Mesothelial cell of epicardium (in vitro differentiated cells): ENCODE measurements at regions not wholly inside any gene's neighbourhood (a gene's known extent, or its start where the extent isn't known, plus 50 kb on each side); places are given as distances from the start of the nearest gene placed in this dataset.

Experiments
- DNase-seq, 2 experiments: peaks; one replicate each; pipeline ENCODE4 v3.0.0; 2021; ENCODE audit warnings: low spot score in 2 of 2; ENCODE audit not compliant: unreplicated experiment in 2 of 2
- H3K27ac Mint-ChIP-seq: 2 replicates; pipeline ENCODE4 v1.8.0; 2021; ENCODE audit warnings: mixed read lengths
- H3K27me3 Mint-ChIP-seq: 2 replicates; pipeline ENCODE4 v1.8.0; 2021; ENCODE audit warnings: low read depth, mixed read lengths
- H3K36me3 Mint-ChIP-seq: 2 replicates; pipeline ENCODE4 v1.8.0; 2021; ENCODE audit warnings: mixed read lengths
- H3K4me1 Mint-ChIP-seq: 2 replicates; pipeline ENCODE4 v1.8.0; 2021; ENCODE audit warnings: mixed read lengths
- H3K4me3 Mint-ChIP-seq: 2 replicates; pipeline ENCODE4 v1.8.0; 2021; ENCODE audit warnings: mild to moderate bottlenecking, moderate library complexity, mixed read lengths
- H3K9me3 Mint-ChIP-seq: 2 replicates; pipeline ENCODE4 v1.8.0; 2021; ENCODE audit warnings: mixed read lengths
- TF ChIP-seq, protein P1 (sequence below): fragments of 200-600 bp; sonication (generic); IDR thresholded peaks from one replicate; pipeline ENCODE4 v1.5.0; 2021; ENCODE audit warnings: antibody characterized with exemption; ENCODE audit not compliant: unreplicated experiment

DNA sequence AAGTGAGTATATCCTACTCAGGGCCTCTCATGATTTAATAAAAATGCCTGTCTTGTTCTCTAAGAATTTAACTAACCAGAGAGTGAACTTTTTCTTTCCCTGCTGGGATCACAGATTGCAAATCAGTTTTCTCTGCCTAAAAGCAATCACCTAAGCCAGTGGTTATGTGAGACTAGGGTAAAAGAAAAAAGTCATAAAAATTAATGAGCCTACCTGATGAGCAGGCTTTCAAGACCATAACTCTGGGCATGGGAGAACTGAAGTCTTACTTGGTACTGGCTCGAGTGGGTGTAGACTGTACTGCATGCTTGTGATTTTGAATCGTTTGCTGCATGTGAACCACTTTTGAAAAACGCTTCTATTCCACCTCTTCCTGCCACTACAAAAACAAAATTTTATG lies 1677.0 kb upstream of the LRRTM1 start:
- Mint-ChIP-seq H3K4me1 (peaks cover 3% of the 10 kb centered on the region), H3K27me3 (no peaks in the 10 kb centered on the region), H3K9me3 (peaks cover 4% of the 10 kb centered on the region), H3K27ac (no peak overlapping the region), H3K36me3 (no peaks in the 10 kb centered on the region), H3K4me3 (no peak overlapping the region)
- TF ChIP-seq, protein P1, sequence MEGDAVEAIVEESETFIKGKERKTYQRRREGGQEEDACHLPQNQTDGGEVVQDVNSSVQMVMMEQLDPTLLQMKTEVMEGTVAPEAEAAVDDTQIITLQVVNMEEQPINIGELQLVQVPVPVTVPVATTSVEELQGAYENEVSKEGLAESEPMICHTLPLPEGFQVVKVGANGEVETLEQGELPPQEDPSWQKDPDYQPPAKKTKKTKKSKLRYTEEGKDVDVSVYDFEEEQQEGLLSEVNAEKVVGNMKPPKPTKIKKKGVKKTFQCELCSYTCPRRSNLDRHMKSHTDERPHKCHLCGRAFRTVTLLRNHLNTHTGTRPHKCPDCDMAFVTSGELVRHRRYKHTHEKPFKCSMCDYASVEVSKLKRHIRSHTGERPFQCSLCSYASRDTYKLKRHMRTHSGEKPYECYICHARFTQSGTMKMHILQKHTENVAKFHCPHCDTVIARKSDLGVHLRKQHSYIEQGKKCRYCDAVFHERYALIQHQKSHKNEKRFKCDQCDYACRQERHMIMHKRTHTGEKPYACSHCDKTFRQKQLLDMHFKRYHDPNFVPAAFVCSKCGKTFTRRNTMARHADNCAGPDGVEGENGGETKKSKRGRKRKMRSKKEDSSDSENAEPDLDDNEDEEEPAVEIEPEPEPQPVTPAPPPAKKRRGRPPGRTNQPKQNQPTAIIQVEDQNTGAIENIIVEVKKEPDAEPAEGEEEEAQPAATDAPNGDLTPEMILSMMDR, result no peak
- DNase-seq, result no peak

DNA sequence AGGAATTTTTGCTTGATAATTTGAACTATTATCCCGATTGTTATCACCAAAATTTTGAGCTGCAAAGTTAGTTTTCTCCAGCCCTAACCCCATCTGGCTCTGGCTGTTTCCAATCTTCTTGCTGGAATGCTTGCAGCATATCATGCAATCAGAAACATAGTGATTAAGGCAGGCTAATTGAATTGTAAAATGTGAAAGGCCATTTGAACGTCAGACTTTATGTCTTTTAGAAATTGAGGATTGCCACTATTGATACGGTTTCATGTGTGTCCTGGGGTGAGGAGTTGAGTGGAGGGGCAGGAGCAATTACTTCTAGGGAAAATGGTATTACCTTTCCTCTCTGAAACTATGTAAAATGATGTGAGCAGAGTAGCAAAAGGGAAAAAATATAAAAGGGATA lies 1674.5 kb upstream of the LRRTM1 start:
- peaks cover 3% of the 10 kb centered on the region for H3K4me1 Mint-ChIP-seq
- H3K27ac Mint-ChIP-seq, result no peak overlapping the region
- TF ChIP-seq, protein P1, result no peak
- DNase-seq, result no peak
- no peaks in the 10 kb centered on the region for H3K36me3 Mint-ChIP-seq
- no peaks in the 10 kb centered on the region for H3K27me3 Mint-ChIP-seq
- H3K9me3 Mint-ChIP-seq, result no peaks in the 10 kb centered on the region
- H3K4me3 Mint-ChIP-seq, result no peak overlapping the region

DNA sequence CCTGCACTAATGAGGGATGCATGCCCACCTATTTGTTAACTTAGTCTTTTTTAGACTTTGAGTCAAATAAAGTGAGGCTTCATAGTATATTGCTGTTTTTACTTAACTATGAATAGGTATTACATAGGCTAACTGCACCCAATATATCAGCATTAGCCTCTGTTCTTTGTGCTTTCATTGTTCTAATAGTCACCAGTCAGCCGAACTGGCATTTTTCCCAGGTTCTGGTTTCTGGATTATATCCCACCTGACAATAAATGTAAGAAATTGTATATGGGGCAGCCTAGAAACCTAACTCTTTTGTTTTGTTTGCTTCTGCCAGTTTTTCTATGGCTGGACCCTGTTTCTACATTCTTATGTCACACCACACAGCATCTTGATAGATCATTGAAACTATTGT lies 1672.4 kb upstream of the LRRTM1 start:
- Mint-ChIP-seq H3K27me3 (no peaks in the 10 kb centered on the region), H3K4me1 (peaks cover 3% of the 10 kb centered on the region)
- TF ChIP-seq, protein P1, result no peak

GRCh38 chr2:81974216-81974615 lies 1669.7 kb upstream of the LRRTM1 start:
- peaks cover 2% of the 10 kb centered on the region for H3K4me1 Mint-ChIP-seq
- peaks cover 5% of the 10 kb centered on the region for H3K9me3 Mint-ChIP-seq
- H3K27ac Mint-ChIP-seq, result no peak overlapping the region
- DNase-seq, result no peak
- TF ChIP-seq, protein P1, result no peak
- no peak overlapping the region for H3K4me3 Mint-ChIP-seq
- H3K36me3 Mint-ChIP-seq, result no peaks in the 10 kb centered on the region
- H3K27me3 Mint-ChIP-seq, result no peaks in the 10 kb centered on the region

More for the DNA sequence above, 1672.4 kb upstream of the LRRTM1 start:
- Mint-ChIP-seq H3K36me3 (no peaks in the 10 kb centered on the region), H3K9me3 (peaks cover 4% of the 10 kb centered on the region), H3K27ac (no peak overlapping the region), H3K4me3 (no peak overlapping the region)
- no peak for DNase-seq

DNA sequence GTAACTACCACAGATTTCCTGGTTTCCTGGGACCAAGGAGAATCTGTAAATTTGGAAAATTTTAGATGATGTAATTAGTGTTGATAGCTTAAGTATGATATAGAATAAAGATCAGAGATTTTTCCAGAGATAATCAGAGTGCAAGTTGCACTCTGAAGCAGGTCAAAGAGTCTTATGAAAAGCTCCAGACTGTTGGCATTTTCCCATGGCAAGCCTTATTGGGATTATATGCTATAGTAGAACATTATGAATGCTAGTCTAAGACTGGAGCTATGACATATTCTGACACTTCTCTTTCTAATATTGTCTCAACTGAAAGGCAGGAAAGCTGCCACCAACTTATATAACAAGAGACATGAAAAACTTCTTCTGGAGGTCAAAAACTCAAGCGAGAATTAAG lies 1638.3 kb upstream of the LRRTM1 start:
- Mint-ChIP-seq H3K4me1 (peaks cover 13% of the 10 kb centered on the region), H3K4me3 (no peak overlapping the region), H3K27me3 (no peaks in the 10 kb centered on the region), H3K36me3 (no peaks in the 10 kb centered on the region), H3K27ac (no peak overlapping the region), H3K9me3 (peaks cover 18% of the 10 kb centered on the region)
- no peak for DNase-seq
- TF ChIP-seq, protein P1, result no peak

- Mint-ChIP-seq H3K9me3 (peaks cover 14% of the 10 kb centered on the region), H3K27me3 (no peaks in the 10 kb centered on the region), H3K36me3 (no peaks in the 10 kb centered on the region), H3K4me3 (no peak overlapping the region), H3K27ac (no peak overlapping the region), H3K4me1 (peaks cover 13% of the 10 kb centered on the region)
- TF ChIP-seq, protein P1, result no peak
- DNase-seq, result no peak
Measured at GRCh38 chr2:81942136-81942680, 1637.7 kb upstream of the LRRTM1 start.
